NK-92 (cell line): ENCODE measurements at regions not wholly inside any gene's neighbourhood (a gene's known extent, or its start where the extent isn't known, plus 50 kb on each side); places are given as distances from the start of the nearest gene placed in this dataset.
"Not testable (repeated sequence)": the region's sequence is repeated elsewhere in the genome, so short reads cannot be mapped to it uniquely, and the experiment has no call there.

ENCODE experiments used
- DNase-seq: peaks from one replicate; lab custom pipeline; 2025; ENCODE audit not compliant: unreplicated experiment; lab: John Stamatoyannopoulos, UW

- no peak for DNase-seq
Measured at GRCh38 chr1:182166750-182167149, 105.2 kb upstream of the ZNF648 start.

DNA sequence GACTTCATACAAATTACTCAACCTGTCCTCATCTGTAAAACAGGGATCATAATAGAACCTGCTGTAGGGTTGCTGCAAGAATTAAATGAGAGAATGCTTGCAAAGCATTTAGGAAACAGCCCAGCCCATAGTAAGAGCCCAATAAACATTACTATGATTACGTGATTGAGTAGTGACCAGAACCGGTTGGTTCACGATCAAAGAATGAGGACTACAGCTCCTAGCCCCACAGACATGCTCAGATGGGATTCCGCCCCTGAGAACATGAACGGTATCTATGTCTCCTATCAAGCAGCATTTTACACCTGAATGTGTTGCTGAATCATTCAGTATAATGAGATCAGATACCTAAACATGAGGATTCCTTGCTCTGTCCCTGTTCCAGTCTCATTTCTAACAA is 104.8 kb upstream of the ZNF648 start:
- DNase-seq, result no peak

GRCh38 chr1:182164273-182164672 is 102.8 kb upstream of the ZNF648 start:
- DNase-seq, result no peak

GRCh38 chr1:182163821-182164223 is 102.3 kb upstream of the ZNF648 start:
- DNase-seq, result no peak

DNA sequence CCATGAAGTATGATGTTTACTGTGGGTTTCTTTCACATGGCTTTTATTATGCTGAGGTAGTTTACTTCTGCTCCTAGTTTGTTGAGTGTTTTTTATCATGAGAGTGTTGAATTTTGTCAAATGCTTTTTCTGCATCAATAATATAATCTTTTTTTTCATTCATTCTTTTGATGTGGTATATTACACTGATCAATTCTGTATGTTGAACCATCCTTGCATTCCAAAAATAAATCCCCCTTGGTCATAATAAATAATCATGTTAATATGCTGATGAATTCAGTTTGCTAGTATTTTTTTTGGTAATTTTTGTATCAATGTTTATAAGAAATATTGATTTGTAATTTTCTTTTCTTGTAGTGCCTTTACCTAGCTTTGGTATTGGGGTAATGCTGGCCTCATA is 97.9 kb upstream of the ZNF648 start:
- DNase-seq, result no peak

- no peak for DNase-seq
Measured at GRCh38 chr1:182157187-182157586, 95.7 kb upstream of the ZNF648 start.

GRCh38 chr1:182154425-182154824 is 92.9 kb upstream of the ZNF648 start:
- not testable (repeated sequence) for DNase-seq

- DNase-seq, result no peak
Measured at GRCh38 chr1:182149411-182149965, 88.0 kb upstream of the ZNF648 start.

- no peak for DNase-seq
Measured at GRCh38 chr1:182147951-182148350, 86.4 kb upstream of the ZNF648 start.

DNA sequence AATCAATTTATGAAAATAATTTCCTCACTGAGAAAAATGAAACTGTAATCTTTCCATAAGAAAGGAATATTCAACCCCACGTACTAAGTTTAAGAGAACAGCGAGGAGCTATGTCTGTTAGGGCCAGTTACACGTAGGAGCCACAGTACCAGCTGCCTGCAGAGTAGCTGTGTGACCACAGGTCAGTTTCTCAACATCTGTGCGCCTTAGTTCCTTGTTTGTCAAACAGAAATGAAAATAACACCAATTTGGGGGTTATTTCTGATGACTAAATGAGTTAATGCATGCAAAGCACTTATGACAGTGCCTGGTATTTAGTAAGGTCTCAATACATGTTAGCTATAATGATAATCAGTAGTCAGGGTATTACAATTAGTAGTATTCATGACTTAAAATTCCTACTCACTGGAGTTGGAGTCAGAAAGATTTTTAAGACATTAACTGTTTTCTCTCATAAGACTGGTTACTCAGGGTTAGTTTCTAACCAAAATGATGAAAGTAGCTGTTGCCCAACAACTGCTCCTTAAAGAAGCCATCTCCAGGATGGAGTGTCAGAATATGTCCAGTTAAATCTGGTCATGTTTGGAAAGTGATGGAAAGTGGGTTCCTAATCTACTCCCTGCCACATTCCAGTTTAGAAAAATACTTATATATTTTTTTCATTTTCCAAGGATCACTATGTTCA is 85.8 kb upstream of the ZNF648 start:
- no peak for DNase-seq

DNA sequence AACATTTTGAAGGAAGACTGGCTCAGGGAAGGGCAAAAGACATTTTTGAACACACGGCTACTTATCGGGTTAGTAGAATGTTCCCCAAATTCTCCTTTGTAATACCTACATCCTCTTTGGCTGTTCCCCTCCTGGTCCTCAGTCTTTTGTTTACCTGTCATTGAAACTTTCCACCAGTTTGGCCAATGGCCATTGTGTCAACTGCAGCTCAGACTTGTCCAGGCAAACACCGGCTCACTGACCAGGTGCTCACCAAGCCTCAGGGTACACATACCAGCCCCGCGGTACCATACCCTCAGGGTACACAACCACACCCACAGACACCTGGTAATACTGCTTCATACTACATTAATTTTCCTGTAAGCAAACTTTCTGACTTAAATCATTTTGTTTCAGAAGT is 84.8 kb upstream of the ZNF648 start:
- DNase-seq, result no peak

DNA sequence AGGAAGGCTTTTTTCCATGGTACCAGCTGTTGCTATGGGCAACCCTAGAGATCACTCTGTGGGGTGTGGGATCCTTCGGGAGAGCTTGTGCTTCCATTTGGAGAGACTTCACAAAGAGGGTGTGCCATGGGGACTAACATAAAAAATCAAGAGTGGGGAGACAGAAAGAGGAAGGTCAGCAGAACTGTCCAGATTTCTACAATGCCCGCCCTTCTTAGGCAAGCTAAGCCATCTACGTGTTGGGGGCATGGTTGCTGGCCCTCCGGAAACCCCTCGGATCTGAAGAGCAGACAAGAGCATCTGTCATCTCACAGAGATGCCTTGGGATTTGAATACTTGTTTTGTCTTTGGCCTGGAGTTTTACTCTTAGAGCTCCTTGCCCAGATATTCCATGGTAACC is 83.9 kb upstream of the ZNF648 start:
- DNase-seq, result no peak

DNA sequence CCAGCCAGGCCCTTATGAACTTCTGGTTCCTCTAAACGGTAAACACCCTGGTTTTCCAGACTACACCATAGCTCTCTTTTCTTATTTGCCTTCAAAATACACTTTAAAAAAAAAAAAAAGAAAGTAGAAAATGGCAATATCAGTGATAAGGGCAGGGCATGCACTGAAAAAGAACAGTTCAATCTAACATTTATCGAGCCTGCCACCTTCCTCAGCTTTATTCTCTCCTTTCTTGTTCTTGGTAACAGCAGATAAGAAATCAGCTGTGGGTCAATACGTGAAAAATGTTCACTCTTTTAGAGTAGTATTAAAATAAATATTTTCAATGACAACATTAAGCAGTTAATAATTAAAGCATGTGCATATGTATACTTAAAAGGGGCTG is 83.1 kb upstream of the ZNF648 start:
- no peak for DNase-seq

GRCh38 chr1:182143825-182144645 is 82.5 kb upstream of the ZNF648 start:
- no peak for DNase-seq

DNA sequence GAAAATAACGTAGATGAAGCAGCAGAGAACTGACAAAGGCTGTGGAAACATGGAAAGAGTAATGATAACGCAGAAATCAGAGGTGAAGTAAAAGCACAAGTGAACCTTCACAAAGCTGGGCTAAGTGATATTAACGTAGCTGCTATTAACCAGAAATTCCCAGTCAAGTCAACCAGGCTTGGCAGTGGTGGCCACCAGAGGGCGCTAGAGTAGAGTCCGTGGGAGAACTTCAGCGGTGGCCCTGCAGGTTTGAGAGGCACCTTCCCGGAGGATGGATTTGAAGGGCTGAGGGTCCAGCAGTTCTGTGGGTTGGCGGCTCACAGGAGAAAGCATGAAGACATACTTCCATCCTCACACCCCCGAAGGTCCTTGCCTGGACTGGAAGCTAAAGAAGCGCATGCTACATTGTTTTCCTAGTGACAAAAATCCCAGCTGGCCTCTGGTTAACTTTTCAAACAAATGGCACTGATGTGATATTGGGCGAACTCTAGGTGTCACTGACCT is 81.7 kb upstream of the ZNF648 start:
- no peak for DNase-seq

- DNase-seq, result no peak
Measured at GRCh38 chr1:182142621-182143020, 81.1 kb upstream of the ZNF648 start.

GRCh38 chr1:182141040-182141439 is 79.5 kb upstream of the ZNF648 start:
- DNase-seq, result no peak

DNA sequence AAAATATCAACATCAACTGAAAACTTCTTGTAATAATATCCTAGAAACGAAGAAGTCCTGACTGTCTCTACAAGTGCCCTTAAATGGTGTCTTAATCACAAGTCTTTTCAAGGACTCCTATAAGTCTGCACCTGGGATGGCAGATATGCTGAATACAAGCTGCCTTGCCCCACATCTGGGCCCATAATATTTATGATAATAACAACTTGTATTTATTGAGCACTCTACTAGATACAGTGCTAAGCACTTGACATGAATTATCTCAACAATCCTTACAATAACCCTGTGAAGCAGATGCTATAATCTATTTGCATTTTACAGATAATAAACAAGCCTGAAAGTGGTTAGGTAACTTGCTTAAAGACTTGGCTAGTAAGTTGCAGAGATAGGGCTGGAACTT is 78.0 kb upstream of the ZNF648 start:
- DNase-seq, result no peak

GRCh38 chr1:182137546-182137945 is 76.0 kb upstream of the ZNF648 start:
- DNase-seq, result no peak

DNA sequence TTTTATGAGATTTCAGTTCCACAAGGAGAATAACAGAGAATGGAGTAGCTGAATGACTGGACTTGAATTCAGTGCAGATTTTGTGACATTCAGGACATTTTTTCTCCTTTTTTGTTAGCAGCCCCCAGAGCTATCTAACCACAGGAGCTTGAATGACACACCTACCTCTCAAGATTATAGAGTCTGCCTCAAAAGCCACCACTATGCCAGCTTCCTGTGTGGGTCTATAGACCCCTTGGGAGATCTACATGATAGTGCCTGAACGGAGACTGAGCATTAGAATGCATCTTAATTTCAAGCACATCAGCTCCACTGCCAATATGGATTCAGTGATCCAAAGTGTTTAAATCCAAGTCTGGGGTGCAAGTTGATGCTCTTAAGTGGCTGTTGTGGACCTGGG is 74.4 kb upstream of the ZNF648 start:
- DNase-seq, result no peak

DNA sequence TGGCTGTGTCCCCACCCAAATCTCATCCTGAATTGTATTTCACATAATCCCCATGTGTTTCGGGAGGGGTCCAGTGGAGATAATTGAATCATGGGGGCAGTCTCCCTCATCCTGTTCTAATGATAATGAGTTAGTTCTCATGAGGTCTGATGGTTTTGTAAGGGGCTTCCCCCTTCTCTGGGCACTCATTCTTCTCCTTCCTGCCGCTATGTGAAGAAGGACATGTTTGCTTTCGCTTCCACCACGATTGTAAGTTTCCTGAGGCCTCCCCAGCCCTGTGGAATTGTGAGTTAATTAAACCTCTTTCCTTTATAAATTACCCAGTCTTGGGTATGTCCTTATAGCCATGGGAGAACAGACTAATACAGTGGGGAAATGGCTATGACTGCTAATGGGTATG is 72.7 kb upstream of the ZNF648 start:
- no peak for DNase-seq

GRCh38 chr1:182133181-182133580 is 71.7 kb upstream of the ZNF648 start:
- DNase-seq, result no peak
